ENCODE measurements at regions not wholly inside any gene's neighbourhood (a gene's known extent, or its start where the extent isn't known, plus 50 kb on each side); places are given as distances from the start of the nearest gene placed in this dataset.

GRCh38 chr14:82182646-82183045 is 649.0 kb upstream of the SEL1L start (continued):
- TF ChIP-seq EZH2phosphoT487 (IDR thresholded peaks at IDR 0.05; ENCODE audit: unreplicated experiment) = no peak
- TF ChIP-seq, protein P1, sequence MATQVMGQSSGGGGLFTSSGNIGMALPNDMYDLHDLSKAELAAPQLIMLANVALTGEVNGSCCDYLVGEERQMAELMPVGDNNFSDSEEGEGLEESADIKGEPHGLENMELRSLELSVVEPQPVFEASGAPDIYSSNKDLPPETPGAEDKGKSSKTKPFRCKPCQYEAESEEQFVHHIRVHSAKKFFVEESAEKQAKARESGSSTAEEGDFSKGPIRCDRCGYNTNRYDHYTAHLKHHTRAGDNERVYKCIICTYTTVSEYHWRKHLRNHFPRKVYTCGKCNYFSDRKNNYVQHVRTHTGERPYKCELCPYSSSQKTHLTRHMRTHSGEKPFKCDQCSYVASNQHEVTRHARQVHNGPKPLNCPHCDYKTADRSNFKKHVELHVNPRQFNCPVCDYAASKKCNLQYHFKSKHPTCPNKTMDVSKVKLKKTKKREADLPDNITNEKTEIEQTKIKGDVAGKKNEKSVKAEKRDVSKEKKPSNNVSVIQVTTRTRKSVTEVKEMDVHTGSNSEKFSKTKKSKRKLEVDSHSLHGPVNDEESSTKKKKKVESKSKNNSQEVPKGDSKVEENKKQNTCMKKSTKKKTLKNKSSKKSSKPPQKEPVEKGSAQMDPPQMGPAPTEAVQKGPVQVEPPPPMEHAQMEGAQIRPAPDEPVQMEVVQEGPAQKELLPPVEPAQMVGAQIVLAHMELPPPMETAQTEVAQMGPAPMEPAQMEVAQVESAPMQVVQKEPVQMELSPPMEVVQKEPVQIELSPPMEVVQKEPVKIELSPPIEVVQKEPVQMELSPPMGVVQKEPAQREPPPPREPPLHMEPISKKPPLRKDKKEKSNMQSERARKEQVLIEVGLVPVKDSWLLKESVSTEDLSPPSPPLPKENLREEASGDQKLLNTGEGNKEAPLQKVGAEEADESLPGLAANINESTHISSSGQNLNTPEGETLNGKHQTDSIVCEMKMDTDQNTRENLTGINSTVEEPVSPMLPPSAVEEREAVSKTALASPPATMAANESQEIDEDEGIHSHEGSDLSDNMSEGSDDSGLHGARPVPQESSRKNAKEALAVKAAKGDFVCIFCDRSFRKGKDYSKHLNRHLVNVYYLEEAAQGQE (IDR thresholded peaks at IDR 0.05; ENCODE audit: unreplicated experiment) = no peak

GRCh38 chr14:82190742-82191141 is 657.1 kb upstream of the SEL1L start:
- Histone ChIP-seq H3K27ac (ENCODE audit: low read depth) (no peak overlapping the region), H3K36me3 (ENCODE audit: insufficient read depth) (no peaks in the 10 kb centered on the region), H3K79me2 (replicated peaks; ENCODE audit: insufficient read depth) (no peaks in the 10 kb centered on the region), H3K4me2 (no peak overlapping the region), H3K9me2 (ENCODE audit: insufficient read depth) (no peaks in the 10 kb centered on the region; the same call in 1 of the 2 replicates), H4K20me1 (replicated peaks; ENCODE audit: insufficient read depth) (no peaks in the 10 kb centered on the region), H3K4me1 (ENCODE audit: insufficient read depth) (no peaks in the 10 kb centered on the region), H3K4me3 (no peak overlapping the region), H3K27me3 (ENCODE audit: insufficient read depth) (no peaks in the 10 kb centered on the region), H2AFZ (no peak overlapping the region), H3F3A (replicated peaks; ENCODE audit: low read depth) (no peaks in the 10 kb centered on the region)
- no peaks in the 10 kb centered on the region for H3K4me1 Mint-ChIP-seq
- H3K27ac Mint-ChIP-seq = no peak overlapping the region
- H3K4me3 Mint-ChIP-seq = no peak overlapping the region
- H3K27me3 Mint-ChIP-seq (ENCODE audit: insufficient read depth, low read depth, poor library complexity) = no peaks in the 10 kb centered on the region
- DNase-seq (ENCODE audit: low spot score) = no peak
- H3K36me3 Mint-ChIP-seq (ENCODE audit: low read depth) = peaks cover 24% of the 10 kb centered on the region; the same call in 2 of the 3 replicates
- ATAC-seq = no peak
- peaks cover 97% of the 10 kb centered on the region for H3K9me3 Mint-ChIP-seq
- TF ChIP-seq ETS1 (IDR thresholded peaks at IDR 0.05) (no peak), NANOG (IDR thresholded peaks at IDR 0.05; ENCODE audit: borderline replicate concordance) (no peak), EZH2 (IDR thresholded peaks at IDR 0.05; ENCODE audit: low read depth, unreplicated experiment) (no peak), POLR2AphosphoS5 (IDR thresholded peaks at IDR 0.05; ENCODE audit: low read depth) (no peak), EZH2phosphoT487 (IDR thresholded peaks at IDR 0.05; ENCODE audit: unreplicated experiment) (no peak), JUNB (IDR thresholded peaks at IDR 0.05; ENCODE audit: unreplicated experiment) (no peak), ZNF114 (CRISPR knock-in tag; IDR thresholded peaks at IDR 0.05) (no peak), ZNF331 (CRISPR knock-in tag; IDR thresholded peaks at IDR 0.05; ENCODE audit: low read depth) (no peak)
- TF ChIP-seq, protein P2, sequence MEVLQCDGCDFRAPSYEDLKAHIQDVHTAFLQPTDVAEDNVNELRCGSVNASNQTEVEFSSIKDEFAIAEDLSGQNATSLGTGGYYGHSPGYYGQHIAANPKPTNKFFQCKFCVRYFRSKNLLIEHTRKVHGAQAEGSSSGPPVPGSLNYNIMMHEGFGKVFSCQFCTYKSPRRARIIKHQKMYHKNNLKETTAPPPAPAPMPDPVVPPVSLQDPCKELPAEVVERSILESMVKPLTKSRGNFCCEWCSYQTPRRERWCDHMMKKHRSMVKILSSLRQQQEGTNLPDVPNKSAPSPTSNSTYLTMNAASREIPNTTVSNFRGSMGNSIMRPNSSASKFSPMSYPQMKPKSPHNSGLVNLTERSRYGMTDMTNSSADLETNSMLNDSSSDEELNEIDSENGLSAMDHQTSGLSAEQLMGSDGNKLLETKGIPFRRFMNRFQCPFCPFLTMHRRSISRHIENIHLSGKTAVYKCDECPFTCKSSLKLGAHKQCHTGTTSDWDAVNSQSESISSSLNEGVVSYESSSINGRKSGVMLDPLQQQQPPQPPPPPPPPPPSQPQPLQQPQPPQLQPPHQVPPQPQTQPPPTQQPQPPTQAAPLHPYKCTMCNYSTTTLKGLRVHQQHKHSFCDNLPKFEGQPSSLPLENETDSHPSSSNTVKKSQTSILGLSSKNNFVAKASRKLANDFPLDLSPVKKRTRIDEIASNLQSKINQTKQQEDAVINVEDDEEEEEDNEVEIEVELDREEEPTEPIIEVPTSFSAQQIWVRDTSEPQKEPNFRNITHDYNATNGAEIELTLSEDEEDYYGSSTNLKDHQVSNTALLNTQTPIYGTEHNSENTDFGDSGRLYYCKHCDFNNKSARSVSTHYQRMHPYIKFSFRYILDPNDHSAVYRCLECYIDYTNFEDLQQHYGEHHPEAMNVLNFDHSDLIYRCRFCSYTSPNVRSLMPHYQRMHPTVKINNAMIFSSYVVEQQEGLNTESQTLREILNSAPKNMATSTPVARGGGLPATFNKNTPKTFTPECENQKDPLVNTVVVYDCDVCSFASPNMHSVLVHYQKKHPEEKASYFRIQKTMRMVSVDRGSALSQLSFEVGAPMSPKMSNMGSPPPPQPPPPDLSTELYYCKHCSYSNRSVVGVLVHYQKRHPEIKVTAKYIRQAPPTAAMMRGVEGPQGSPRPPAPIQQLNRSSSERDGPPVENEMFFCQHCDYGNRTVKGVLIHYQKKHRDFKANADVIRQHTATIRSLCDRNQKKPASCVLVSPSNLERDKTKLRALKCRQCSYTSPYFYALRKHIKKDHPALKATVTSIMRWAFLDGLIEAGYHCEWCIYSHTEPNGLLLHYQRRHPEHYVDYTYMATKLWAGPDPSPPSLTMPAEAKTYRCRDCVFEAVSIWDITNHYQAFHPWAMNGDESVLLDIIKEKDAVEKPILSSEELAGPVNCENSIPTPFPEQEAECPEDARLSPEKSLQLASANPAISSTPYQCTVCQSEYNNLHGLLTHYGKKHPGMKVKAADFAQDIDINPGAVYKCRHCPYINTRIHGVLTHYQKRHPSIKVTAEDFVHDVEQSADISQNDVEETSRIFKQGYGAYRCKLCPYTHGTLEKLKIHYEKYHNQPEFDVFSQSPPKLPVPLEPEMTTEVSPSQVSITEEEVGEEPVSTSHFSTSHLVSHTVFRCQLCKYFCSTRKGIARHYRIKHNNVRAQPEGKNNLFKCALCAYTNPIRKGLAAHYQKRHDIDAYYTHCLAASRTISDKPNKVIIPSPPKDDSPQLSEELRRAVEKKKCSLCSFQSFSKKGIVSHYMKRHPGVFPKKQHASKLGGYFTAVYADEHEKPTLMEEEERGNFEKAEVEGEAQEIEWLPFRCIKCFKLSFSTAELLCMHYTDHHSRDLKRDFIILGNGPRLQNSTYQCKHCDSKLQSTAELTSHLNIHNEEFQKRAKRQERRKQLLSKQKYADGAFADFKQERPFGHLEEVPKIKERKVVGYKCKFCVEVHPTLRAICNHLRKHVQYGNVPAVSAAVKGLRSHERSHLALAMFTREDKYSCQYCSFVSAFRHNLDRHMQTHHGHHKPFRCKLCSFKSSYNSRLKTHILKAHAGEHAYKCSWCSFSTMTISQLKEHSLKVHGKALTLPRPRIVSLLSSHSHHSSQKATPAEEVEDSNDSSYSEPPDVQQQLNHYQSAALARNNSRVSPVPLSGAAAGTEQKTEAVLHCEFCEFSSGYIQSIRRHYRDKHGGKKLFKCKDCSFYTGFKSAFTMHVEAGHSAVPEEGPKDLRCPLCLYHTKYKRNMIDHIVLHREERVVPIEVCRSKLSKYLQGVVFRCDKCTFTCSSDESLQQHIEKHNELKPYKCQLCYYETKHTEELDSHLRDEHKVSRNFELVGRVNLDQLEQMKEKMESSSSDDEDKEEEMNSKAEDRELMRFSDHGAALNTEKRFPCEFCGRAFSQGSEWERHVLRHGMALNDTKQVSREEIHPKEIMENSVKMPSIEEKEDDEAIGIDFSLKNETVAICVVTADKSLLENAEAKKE (CRISPR knock-in tag; IDR thresholded peaks at IDR 0.05) = no peak
- TF ChIP-seq, protein P1 (IDR thresholded peaks at IDR 0.05; ENCODE audit: unreplicated experiment) = no peak

Data from GM23338 (cell line).